ENCODE measurements at regions not wholly inside any gene's neighbourhood (a gene's known extent, or its start where the extent isn't known, plus 50 kb on each side); places are given as distances from the start of the nearest gene placed in this dataset.

DNA sequence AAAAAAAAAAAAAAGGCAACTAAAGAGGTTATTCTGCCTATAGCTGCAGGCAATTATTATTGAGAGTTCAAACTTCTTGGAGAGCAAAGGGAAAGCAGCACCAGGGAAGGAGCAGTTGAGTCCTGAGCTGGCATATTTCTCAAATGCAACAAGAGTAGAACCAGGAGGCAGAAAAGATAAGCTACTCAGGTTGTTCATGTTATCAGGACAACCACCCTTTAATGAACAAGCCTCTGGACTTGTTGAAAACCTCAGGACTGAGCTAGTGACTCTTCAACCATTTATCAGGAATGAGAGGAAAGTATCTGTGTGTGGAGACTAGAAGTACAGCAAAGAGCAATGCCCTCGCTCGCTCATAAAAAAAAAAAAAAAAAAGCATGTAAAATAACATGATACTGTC is 183.0 kb downstream of the KCTD12 start:
- TF ChIP-seq, protein P1, sequence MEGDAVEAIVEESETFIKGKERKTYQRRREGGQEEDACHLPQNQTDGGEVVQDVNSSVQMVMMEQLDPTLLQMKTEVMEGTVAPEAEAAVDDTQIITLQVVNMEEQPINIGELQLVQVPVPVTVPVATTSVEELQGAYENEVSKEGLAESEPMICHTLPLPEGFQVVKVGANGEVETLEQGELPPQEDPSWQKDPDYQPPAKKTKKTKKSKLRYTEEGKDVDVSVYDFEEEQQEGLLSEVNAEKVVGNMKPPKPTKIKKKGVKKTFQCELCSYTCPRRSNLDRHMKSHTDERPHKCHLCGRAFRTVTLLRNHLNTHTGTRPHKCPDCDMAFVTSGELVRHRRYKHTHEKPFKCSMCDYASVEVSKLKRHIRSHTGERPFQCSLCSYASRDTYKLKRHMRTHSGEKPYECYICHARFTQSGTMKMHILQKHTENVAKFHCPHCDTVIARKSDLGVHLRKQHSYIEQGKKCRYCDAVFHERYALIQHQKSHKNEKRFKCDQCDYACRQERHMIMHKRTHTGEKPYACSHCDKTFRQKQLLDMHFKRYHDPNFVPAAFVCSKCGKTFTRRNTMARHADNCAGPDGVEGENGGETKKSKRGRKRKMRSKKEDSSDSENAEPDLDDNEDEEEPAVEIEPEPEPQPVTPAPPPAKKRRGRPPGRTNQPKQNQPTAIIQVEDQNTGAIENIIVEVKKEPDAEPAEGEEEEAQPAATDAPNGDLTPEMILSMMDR (IDR thresholded peaks at IDR 0.05): no peak
- no peak for TF ChIP-seq POLR2A (IDR thresholded peaks at IDR 0.05)
